Tibial nerve (tissue), 4 donors: ENCODE measurements at regions not wholly inside any gene's neighbourhood (a gene's known extent, or its start where the extent isn't known, plus 50 kb on each side); places are given as distances from the start of the nearest gene placed in this dataset.

Experiments
- DNase-seq, 2 donors: peaks; one replicate each; pipeline ENCODE4 v3.0.0-alpha.2; 2019; ENCODE audit warnings: low spot score in 2 of 2
- H3K27ac ChIP-seq, 4 donors: fragments of 200-600 bp; sonication (generic) in 3 of 4; one replicate each; pipeline ENCODE4 v1.5.1; 2017 to 2019; ENCODE audit warnings: mild to moderate bottlenecking in 1 of 4
- H3K27me3 ChIP-seq, 2 donors: fragments of 200-600 bp; sonication (generic) in 1 of 2; one replicate each; pipeline versions ENCODE4 v1.5.1 to v1.6.0; 2017 to 2019
- H3K36me3 ChIP-seq, 3 donors: fragments of 200-600 bp; sonication (generic); one replicate each; pipeline ENCODE4 v1.5.1; 2018 to 2019
- H3K4me1 ChIP-seq, 4 donors: fragments of 200-600 bp; sonication (generic) in 3 of 4; one replicate each; pipeline ENCODE4 v1.5.1; 2017 to 2019
- H3K4me3 ChIP-seq, 4 donors: fragments of 200-600 bp; sonication (generic) in 3 of 4; one replicate each; pipeline ENCODE4 v1.5.1; 2017 to 2019; ENCODE audit warnings: mild to moderate bottlenecking in 1 of 4, moderate library complexity in 1 of 4
- H3K9me3 ChIP-seq, 4 donors: fragments of 200-600 bp; sonication (generic) in 3 of 4; one replicate each; pipeline ENCODE4 v1.5.1; 2017 to 2019
- CTCF ChIP-seq, 5 experiments: fragments of 200-600 bp in 3 of 5; fragments of 450-650 bp in 2 of 5; sonication (generic) in 3 of 5; IDR thresholded peaks; one replicate each; pipeline ENCODE4 v1.5.1; 2016 to 2019; ENCODE audit warnings: antibody characterized with exemption in 5 of 5, mild to moderate bottlenecking in 3 of 5, moderate library complexity in 2 of 5
- EP300 ChIP-seq, 2 donors: sonication (generic); formaldehyde crosslinking; IDR thresholded peaks; one replicate each; pipeline ENCODE4 v1.6.1; 2017; ENCODE audit warnings: antibody characterized with exemption in 2 of 2, mild to moderate bottlenecking in 1 of 2
- POLR2A ChIP-seq, 2 donors: fragments of 450-650 bp; IDR thresholded peaks; one replicate each; pipeline ENCODE4 v1.6.1; 2017; ENCODE audit warnings: antibody characterized with exemption in 2 of 2, mild to moderate bottlenecking in 2 of 2, moderate library complexity in 2 of 2
- WGBS, 2 donors: methylation state at CpG; one replicate each; pipeline ENCODE4 v1.1.5; 2018; 5-methylcytosine and 5-hydroxymethylcytosine counted together

GRCh38 chr15:56798639-56799038 lies 65.3 kb upstream of the ZNF280D start:
- no peak for DNase-seq
- Histone ChIP-seq H3K36me3 (no peaks in the 10 kb centered on the region), H3K4me1 (no peaks in the 10 kb centered on the region), H3K27ac (no peak overlapping the region), H3K27me3 (no peaks in the 10 kb centered on the region), H3K4me3 (no peak overlapping the region), H3K9me3 (no peaks in the 10 kb centered on the region)
- 96 to 100% methylated on average over 6 of the region's 6 CpGs for WGBS, 2 donors
- no peak for TF ChIP-seq POLR2A (IDR thresholded peaks at IDR 0.05)

GRCh38 chr15:56797720-56798275 lies 64.5 kb upstream of the ZNF280D start:
- Histone ChIP-seq H3K4me1 (no peaks in the 10 kb centered on the region), H3K36me3 (no peaks in the 10 kb centered on the region), H3K9me3 (peaks cover 0 to 7% (median 1%) of the 10 kb centered on the region in 4 donors), H3K27me3 (no peaks in the 10 kb centered on the region), H3K4me3 (no peak overlapping the region), H3K27ac (no peak overlapping the region)
- WGBS, 2 donors: 31 to 36% methylated on average over 1 of the region's 1 CpG
- TF ChIP-seq POLR2A (IDR thresholded peaks at IDR 0.05) (no peak), EP300 (IDR thresholded peaks at IDR 0.05) (no peak), CTCF (IDR thresholded peaks at IDR 0.05) (no peak)
- DNase-seq: no peak

- Histone ChIP-seq H3K4me1 (no peaks in the 10 kb centered on the region), H3K27me3 (no peaks in the 10 kb centered on the region), H3K36me3 (no peaks in the 10 kb centered on the region), H3K4me3 (no peak overlapping the region), H3K9me3 (peaks cover 0 to 15% (median 2%) of the 10 kb centered on the region in 4 donors), H3K27ac (no peak overlapping the region)
- 73 to 85% methylated on average over 4 of the region's 4 CpGs for WGBS, 2 donors
- TF ChIP-seq CTCF (IDR thresholded peaks at IDR 0.05): no peak
- TF ChIP-seq EP300 (IDR thresholded peaks at IDR 0.05): no peak
- no peak for TF ChIP-seq POLR2A (IDR thresholded peaks at IDR 0.05)
- no peak for DNase-seq
Observed at GRCh38 chr15:56795502-56795901, 62.2 kb upstream of the ZNF280D start.

- DNase-seq: no peak
- 73 to 82% methylated on average over 5 of the region's 5 CpGs for WGBS, 2 donors
Observed at GRCh38 chr15:56794553-56795329, 61.4 kb upstream of the ZNF280D start.

GRCh38 chr15:56794165-56794552 lies 60.9 kb upstream of the ZNF280D start:
- H3K36me3 ChIP-seq: no peaks in the 10 kb centered on the region
- no peak for DNase-seq
- 57 to 59% methylated on average over 1 of the region's 1 CpG for WGBS, 2 donors
- TF ChIP-seq CTCF (IDR thresholded peaks at IDR 0.05): no peak
- TF ChIP-seq POLR2A (IDR thresholded peaks at IDR 0.05): no peak
- TF ChIP-seq EP300 (IDR thresholded peaks at IDR 0.05): no peak
- H3K9me3 ChIP-seq: peaks cover 0 to 15% (median 2%) of the 10 kb centered on the region in 4 donors
- H3K4me3 ChIP-seq: no peak overlapping the region
- no peaks in the 10 kb centered on the region for H3K4me1 ChIP-seq
- no peak overlapping the region for H3K27ac ChIP-seq
- no peaks in the 10 kb centered on the region for H3K27me3 ChIP-seq

More at GRCh38 chr15:56794553-56795329, 61.4 kb upstream of the ZNF280D start:
- peaks cover 0 to 15% (median 2%) of the 10 kb centered on the region in 4 donors for H3K9me3 ChIP-seq
- no peaks in the 10 kb centered on the region for H3K27me3 ChIP-seq
- H3K4me1 ChIP-seq: no peaks in the 10 kb centered on the region
- H3K36me3 ChIP-seq: no peaks in the 10 kb centered on the region
- TF ChIP-seq CTCF (IDR thresholded peaks at IDR 0.05) (no peak), POLR2A (IDR thresholded peaks at IDR 0.05) (no peak), EP300 (IDR thresholded peaks at IDR 0.05) (no peak)
- no peak overlapping the region for H3K4me3 ChIP-seq
- no peak overlapping the region for H3K27ac ChIP-seq
